IMR-90 (cell line): ENCODE measurements at regions not wholly inside any gene's neighbourhood (a gene's known extent, or its start where the extent isn't known, plus 50 kb on each side); places are given as distances from the start of the nearest gene placed in this dataset.

Experiments
- ATAC-seq: fragments of 200-7000 bp; cut with Tn5 transposase; 2 replicates; pipeline ENCODE4 v1.9.1; 2020; ENCODE audit warnings: low read depth, mild to moderate bottlenecking, moderate library complexity
- BruUV-seq: library from RNA; stranded (reverse); fragments of 400-500 nt; replicated peaks from 2 replicates; lab custom pipeline; 2021; lab: Mats Ljungman, UMichigan
- CTCF ChIA-PET: fragments of 300-600 bp; formaldehyde crosslinking; extraction: SDS; loops from one replicate; lab custom pipeline; 2021; ENCODE audit warnings: antibody characterized with exemption; lab: Yijun Ruan, JAX
- POLR2A ChIA-PET: fragments of 300-600 bp; sonication (Branson Sonifier 250); formaldehyde crosslinking; loops from one replicate; lab custom pipeline; 2022; ENCODE audit warnings: antibody characterized with exemption; ENCODE audit not compliant: unreplicated experiment; lab: Charles Lee
- DNase-seq: peaks from one replicate; pipeline ENCODE4 v3.0.0; 2013
- H2AFZ ChIP-seq: replicated peaks from 2 replicates; pipeline ENCODE3; 2013; ENCODE audit warnings: low read length, mild to moderate bottlenecking; ENCODE audit not compliant: poor library complexity
- H2AK5ac ChIP-seq: 2 replicates; pipeline ENCODE4 v1.6.1; 2013; ENCODE audit warnings: low read depth, low read length, inconsistent platforms
- H2AK9ac ChIP-seq: replicated peaks from 2 replicates; pipeline ENCODE3; 2013; ENCODE audit warnings: mild to moderate bottlenecking, low read depth, low read length, moderate library complexity; ENCODE audit not compliant: poor library complexity
- H2BK120ac ChIP-seq: 2 replicates; pipeline ENCODE4 v1.6.1; 2013; ENCODE audit warnings: low read depth, low read length, inconsistent platforms
- H2BK15ac ChIP-seq: 3 replicates; pipeline ENCODE4 v1.6.1; 2013; ENCODE audit warnings: low read depth, low read length, inconsistent platforms
- H2BK20ac ChIP-seq: 2 replicates; pipeline ENCODE4 v1.6.1; 2013; ENCODE audit warnings: low read depth, mild to moderate bottlenecking, inconsistent platforms, low read length, moderate library complexity
- H2BK5ac ChIP-seq: 2 replicates; pipeline ENCODE4 v1.6.1; 2013; ENCODE audit warnings: mild to moderate bottlenecking, low read depth, low read length, inconsistent platforms; ENCODE audit not compliant: poor library complexity, severe bottlenecking
- H3K14ac ChIP-seq: replicated peaks from 2 replicates; pipeline ENCODE4 v1.6.1; 2013; ENCODE audit warnings: low read depth, low read length, inconsistent platforms
- H3K18ac ChIP-seq: 2 replicates; pipeline ENCODE4 v1.6.1; 2013; ENCODE audit warnings: low read depth, low read length, control low read depth
- H3K23ac ChIP-seq: 2 replicates; pipeline ENCODE4 v1.6.1; 2013; ENCODE audit warnings: low read depth, low read length, inconsistent platforms
- H3K27ac ChIP-seq: 2 replicates; pipeline ENCODE4 v1.5.1; 2013; ENCODE audit warnings: mild to moderate bottlenecking, control low read depth, low read length; ENCODE audit not compliant: insufficient read depth
- H3K27me3 ChIP-seq: 2 replicates; pipeline ENCODE4 v1.6.1; 2013; ENCODE audit warnings: low read length; ENCODE audit not compliant: control insufficient read depth, insufficient read depth
- H3K36me3 ChIP-seq: 2 replicates; pipeline ENCODE4 v1.6.1; 2013; ENCODE audit warnings: low read length, mixed read lengths; ENCODE audit not compliant: control insufficient read depth, insufficient read depth
- H3K4ac ChIP-seq: 2 replicates; pipeline ENCODE4 v1.6.1; 2013; ENCODE audit warnings: low read depth, low read length, inconsistent platforms
- H3K4me1 ChIP-seq: 2 replicates; pipeline ENCODE4 v1.6.1; 2013; ENCODE audit warnings: low read length, mixed read lengths; ENCODE audit not compliant: control insufficient read depth, insufficient read depth
- H3K4me2 ChIP-seq: 2 replicates; pipeline ENCODE4 v1.6.1; 2013; ENCODE audit warnings: low read depth, mild to moderate bottlenecking, control low read depth, low read length, moderate library complexity
- H3K4me3 ChIP-seq: 2 replicates; pipeline ENCODE4 v1.5.1; 2013; ENCODE audit warnings: low read depth, mild to moderate bottlenecking, control low read depth, low read length, moderate library complexity; ENCODE audit not compliant: insufficient read depth
- H3K56ac ChIP-seq: 2 replicates; pipeline ENCODE4 v1.6.1; 2013; ENCODE audit warnings: low read length, inconsistent platforms; ENCODE audit not compliant: insufficient read depth; ENCODE audit errors: extremely low read depth
- H3K79me1 ChIP-seq, 2 experiments: 2 replicates each; pipeline ENCODE4 v1.6.1; 2013; ENCODE audit warnings: low read length in 2 of 2, inconsistent platforms in 1 of 2, low read depth in 1 of 2
- H3K9ac ChIP-seq: 2 replicates; pipeline ENCODE4 v1.6.1; 2013; ENCODE audit warnings: low read depth, low read length, control low read depth
- H3K9me1 ChIP-seq: 2 replicates; pipeline ENCODE4 v1.6.1; 2013; ENCODE audit warnings: low read length, inconsistent platforms; ENCODE audit not compliant: insufficient read depth
- H3K9me3 ChIP-seq: 2 replicates; pipeline ENCODE4 v1.6.1; 2013; ENCODE audit warnings: low read length; ENCODE audit not compliant: control insufficient read depth, insufficient read depth
- H4K20me1 ChIP-seq: 2 replicates; pipeline ENCODE4 v1.6.1; 2013; ENCODE audit warnings: low read length, inconsistent platforms; ENCODE audit not compliant: insufficient read depth
- H4K5ac ChIP-seq: 2 replicates; pipeline ENCODE4 v1.6.1; 2013; ENCODE audit warnings: mild to moderate bottlenecking, low read depth, low read length, control low read depth
- H4K8ac ChIP-seq, 2 experiments: 2 replicates each; pipeline ENCODE4 v1.6.1; 2013; ENCODE audit warnings: low read depth in 2 of 2, low read length in 2 of 2, control low read depth in 1 of 2, inconsistent platforms in 1 of 2
- H4K91ac ChIP-seq: 2 replicates; pipeline ENCODE4 v1.6.1; 2013; ENCODE audit warnings: low read depth, low read length, inconsistent platforms; ENCODE audit not compliant: insufficient read depth
- MAFK ChIP-seq: IDR thresholded peaks from 2 replicates; pipeline ENCODE4 v1.6.1; 2012; ENCODE audit warnings: low read depth, low read length, improper control_type of control experiment
- RCOR1 ChIP-seq: IDR thresholded peaks from 2 replicates; pipeline ENCODE4 v1.6.1; 2012; ENCODE audit warnings: mild to moderate bottlenecking, low read length, improper control_type of control experiment; ENCODE audit not compliant: insufficient replicate concordance
- WGBS, 2 experiments: methylation state at CpG; one replicate each; pipeline versions ENCODE4 v1.1.5 to v1.1.7; 2013; ENCODE audit warnings: missing lambda C conversion rate in 2 of 2; ENCODE audit not compliant: insufficient read length in 1 of 2; ENCODE audit errors: extremely low coverage in 2 of 2; 5-methylcytosine and 5-hydroxymethylcytosine counted together
- dilution Hi-C: fragments of 300-500 bp; cut with HindIII; formaldehyde crosslinking; loops from one replicate; pipeline ENCODE4 v1.14.3; 2018; ENCODE audit warnings: low sequenced_read_pairs; ENCODE audit not compliant: unreplicated experiment
- in situ Hi-C: fragments of 300-500 bp; cut with MboI; formaldehyde crosslinking; loops from 3 replicates; pipeline ENCODE4 v1.14.3; 2019; ENCODE audit warnings: low sequenced_read_pairs, inconsistent platforms, mixed read lengths
- intact Hi-C: fragments of 100-400 bp; cut with micrococcal nuclease; formaldehyde crosslinking; loops from 2 replicates; pipeline ENCODE4 v1.10.0; 2022

DNA sequence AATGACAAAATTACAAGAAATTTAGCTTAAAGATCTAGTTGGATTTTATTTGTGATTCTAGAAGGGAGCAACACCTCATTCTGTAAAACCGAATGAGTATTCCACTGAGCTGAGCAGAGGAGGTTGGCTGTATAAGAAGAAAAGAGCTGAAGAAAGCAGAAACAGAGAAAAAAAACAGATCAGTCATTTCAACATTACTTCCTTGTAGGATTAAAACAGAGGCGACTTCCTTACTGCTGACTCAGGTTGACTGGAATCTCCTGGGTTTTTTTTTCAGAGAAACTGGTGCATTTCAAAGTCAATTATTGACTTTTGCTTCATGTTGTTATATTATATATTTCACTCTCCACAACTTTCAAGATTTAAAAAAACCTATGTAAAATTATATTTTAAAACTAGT is 368.1 kb upstream of the UBE2E2 start:
- dilution Hi-C loops = no loop called here
- no peak overlapping the region for H3K4me3 ChIP-seq
- H3K9me3 ChIP-seq = no peaks in the 10 kb centered on the region
- H3K9ac ChIP-seq = no peak overlapping the region
- H2AK5ac ChIP-seq = no peak overlapping the region
- H3K18ac ChIP-seq = no peak overlapping the region
- no CpG with 5 or more reads among the region's 2 CpGs for WGBS, 2 experiments
- no peak overlapping the region for H3K4me2 ChIP-seq
- no peak overlapping the region for H3K27ac ChIP-seq
- no peaks in the 10 kb centered on the region for H3K36me3 ChIP-seq
- in situ Hi-C loops = no loop called here
- no peak overlapping the region for H2AFZ ChIP-seq
- no peaks in the 10 kb centered on the region for H3K27me3 ChIP-seq
- H2BK5ac ChIP-seq = no peak overlapping the region
- ChIA-PET CTCF (interaction anchor here (0.6 kb wide), 1 partner anchor 14 kb away, joined by 3 read pairs; no protein-coding TSS in a partner anchor), POLR2A (no interaction called here)
- no peak overlapping the region for H4K91ac ChIP-seq
- no peak overlapping the region for H2BK120ac ChIP-seq
- TF ChIP-seq MAFK (peak; percentile 11; the same call in 1 of the 2 replicates), RCOR1 (no peak)
- H3K4me1 ChIP-seq = no peaks in the 10 kb centered on the region
- no peak overlapping the region for H3K23ac ChIP-seq
- no peak overlapping the region for H2AK9ac ChIP-seq
- intact Hi-C loops = no loop called here
- no peak overlapping the region for H2BK15ac ChIP-seq
- no peak for DNase-seq
- ATAC-seq = no peak
- no peak overlapping the region for H4K8ac ChIP-seq
- no peak overlapping the region for H3K56ac ChIP-seq
- no peak overlapping the region for H2BK20ac ChIP-seq
- H3K79me1 ChIP-seq = no peaks in the 10 kb centered on the region
- H4K5ac ChIP-seq = no peak overlapping the region
- no TSS peak for BruUV-seq
- H4K20me1 ChIP-seq = no peaks in the 10 kb centered on the region
- H3K9me1 ChIP-seq = no peaks in the 10 kb centered on the region
- no peak overlapping the region for H3K14ac ChIP-seq
- no peak overlapping the region for H3K4ac ChIP-seq
